Hepatic stellate cell (primary cell): ENCODE measurements at regions not wholly inside any gene's neighbourhood (a gene's known extent, or its start where the extent isn't known, plus 50 kb on each side); places are given as distances from the start of the nearest gene placed in this dataset.
A peak's percentile ranks its signal among the peaks of the same experiment; 100 is the strongest.
"Not testable (repeated sequence)": the region's sequence is repeated elsewhere in the genome, so short reads cannot be mapped to it uniquely, and the experiment has no call there.

Experiments
- DNase-seq: peaks from one replicate; pipeline ENCODE4 v3.0.0; 2011; ENCODE audit warnings: low spot score

DNA sequence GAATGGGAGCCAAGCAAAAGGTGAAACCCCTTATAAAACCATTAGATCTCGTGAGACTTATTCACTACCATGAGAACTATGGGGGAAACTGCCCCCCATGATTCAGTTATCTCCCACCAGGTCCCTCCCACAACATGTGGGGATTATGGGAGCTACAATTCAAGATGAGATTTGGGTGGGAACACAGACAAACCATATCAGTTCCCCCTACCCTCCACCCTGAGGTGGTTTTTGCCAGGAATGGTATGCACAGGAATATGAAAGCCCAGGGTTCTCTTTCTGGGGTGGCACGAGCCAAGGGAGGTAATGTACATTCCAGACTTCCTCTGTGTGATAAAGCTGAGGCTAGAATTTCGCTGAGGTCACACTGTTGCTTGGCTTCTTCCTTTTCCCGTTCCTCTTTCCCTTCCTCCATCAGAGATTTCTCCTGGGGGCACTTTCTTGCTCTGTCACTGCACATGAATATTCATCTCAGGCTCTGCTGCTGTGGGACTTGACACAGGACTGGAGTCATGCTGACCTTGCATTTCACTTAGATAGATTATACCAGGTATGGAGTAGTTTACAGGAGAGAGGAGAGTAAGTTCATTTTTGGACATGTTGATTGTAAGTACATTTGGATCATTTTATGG lies 347.0 kb upstream of the MTPN start:
- no peak for DNase-seq

DNA sequence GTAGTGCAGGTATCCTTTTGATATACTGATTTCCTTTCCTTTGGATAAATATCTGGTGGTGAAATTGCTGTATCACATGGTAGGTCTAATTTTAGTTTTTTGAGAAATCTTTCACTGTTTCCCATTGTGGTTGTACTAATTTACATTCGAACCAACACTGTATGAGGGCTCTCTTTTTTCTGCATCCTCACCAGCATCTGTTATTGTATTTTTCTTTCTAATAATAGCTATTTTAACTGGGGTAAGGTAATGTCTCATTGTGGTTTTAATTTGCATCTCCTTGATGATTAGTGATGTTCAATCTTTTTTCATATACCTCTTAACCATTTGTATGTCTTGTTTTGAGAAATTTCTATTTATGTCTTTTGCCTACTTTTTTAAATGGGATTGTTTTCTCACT lies 335.4 kb upstream of the MTPN start:
- no peak for DNase-seq

DNA sequence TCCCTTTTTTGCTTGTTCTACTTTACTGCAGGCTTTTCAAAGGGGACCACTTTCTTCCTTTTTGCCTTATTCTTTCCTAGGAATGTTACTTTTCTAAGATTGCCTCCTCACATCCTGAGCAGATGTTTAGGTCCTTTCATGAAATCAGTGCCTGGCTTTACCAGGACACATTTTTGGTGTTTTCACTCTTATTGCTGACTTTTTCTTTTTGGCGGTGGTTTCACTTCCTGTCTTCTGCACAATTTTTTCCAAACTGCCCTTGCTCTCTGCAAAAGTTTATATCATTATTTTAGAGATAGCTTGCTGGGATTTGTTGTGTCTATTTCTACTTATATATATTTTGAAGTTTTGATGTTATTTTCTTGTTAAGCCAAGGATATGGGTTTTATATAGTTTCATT lies 332.2 kb upstream of the MTPN start:
- DNase-seq, result no peak

DNA sequence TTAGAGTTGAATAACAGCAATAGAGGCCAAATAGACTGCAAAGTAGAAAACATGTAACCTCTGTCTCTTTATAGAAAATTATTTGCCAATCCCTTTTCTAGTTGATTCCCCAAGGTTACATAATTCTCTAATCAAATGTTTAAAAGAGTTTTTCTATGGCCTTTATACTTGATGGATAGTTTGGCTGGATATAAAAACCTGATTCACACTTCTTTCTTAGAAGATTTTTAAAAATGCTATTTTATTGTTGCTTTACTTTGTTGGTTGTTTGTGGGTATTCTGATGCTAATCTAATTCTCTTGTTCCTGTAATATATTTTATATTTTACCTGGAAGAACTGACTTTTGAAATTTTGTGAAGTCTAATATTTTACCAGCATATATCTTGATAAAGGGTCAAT lies 331.1 kb upstream of the MTPN start:
- DNase-seq, result no peak

DNA sequence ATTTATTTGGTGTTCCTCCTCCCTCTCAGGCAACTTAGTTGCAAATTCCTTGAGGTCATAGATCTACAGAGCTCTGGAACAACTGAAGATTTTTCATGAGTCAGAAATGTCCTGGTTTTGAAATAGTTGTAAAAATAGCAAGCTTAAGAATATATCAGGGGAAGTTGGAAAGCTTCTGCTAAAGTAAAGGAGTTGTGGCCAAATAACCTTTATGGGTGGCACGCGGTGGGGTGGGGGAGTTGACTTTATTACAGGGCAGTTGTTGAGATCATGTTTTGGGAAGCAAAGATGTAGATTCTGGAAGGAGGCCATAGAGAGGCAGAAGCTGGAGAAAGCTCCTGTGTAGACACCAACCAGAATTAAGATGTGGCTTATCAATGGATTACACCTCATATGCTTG lies 326.0 kb upstream of the MTPN start:
- DNase-seq, result peak; percentile 1

DNA sequence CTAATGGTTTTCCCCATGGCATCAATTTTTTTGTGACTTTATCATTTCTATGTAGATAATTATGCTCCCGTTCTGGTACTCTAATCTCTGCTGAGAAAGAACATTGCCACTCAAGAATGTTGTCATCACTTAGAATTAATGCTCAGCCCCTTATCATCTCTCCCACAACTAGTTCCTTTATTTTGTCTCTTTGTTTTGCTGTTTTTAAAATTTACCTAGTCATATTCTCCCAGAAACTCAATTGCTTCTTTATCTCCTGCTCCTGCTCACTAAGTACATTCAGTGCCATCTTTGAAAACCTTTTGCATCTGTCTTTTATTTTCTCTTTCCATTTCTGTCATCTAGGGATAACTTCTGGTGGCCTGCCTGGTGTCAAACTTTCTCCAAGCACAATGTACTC lies 324.9 kb upstream of the MTPN start:
- DNase-seq, result no peak

DNA sequence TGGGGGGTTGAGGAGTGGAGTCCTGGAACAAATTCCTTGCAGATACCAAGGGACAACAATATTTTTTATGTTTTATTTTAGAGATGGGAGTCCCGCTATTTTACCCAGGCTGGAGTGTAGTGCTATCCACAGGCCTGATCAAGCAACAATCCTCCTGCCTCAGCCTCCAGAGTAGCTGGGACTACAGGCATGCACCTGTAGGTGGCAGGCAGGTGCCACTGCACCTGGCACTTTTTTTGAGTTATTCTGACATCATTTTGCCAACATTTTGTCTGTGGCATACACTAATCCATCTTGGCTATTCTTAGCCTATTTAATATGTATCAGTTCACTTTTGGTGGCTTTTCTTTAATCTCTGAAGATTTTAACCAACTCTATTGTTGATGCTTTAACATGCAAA lies 317.8 kb upstream of the MTPN start:
- DNase-seq, result no peak

DNA sequence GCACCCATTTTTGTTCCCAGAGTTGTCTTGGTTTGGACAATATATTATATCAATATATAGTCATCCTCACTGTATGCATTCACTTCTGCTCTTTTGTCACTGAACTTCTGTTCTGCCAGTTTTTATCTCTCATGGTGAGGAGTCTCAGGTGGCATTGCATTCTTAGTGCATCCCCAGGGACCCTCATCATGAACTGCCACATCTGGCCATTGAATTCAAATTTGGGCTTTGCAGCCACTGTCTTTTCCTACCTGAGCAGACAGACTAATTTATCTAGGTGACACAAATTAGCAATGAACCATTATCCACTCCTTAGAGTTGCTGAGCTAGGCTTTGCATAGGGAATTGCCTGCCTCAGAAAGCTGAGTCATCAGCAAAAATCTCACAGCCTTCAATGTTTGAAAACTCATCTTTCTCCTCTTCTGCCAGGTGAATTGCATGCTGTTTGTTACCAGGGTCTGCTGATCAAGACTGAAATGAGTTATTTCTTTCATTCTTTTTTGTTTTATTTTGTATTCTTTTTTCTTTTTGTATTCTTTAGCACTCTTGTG lies 316.8 kb upstream of the MTPN start:
- no peak for DNase-seq

DNA sequence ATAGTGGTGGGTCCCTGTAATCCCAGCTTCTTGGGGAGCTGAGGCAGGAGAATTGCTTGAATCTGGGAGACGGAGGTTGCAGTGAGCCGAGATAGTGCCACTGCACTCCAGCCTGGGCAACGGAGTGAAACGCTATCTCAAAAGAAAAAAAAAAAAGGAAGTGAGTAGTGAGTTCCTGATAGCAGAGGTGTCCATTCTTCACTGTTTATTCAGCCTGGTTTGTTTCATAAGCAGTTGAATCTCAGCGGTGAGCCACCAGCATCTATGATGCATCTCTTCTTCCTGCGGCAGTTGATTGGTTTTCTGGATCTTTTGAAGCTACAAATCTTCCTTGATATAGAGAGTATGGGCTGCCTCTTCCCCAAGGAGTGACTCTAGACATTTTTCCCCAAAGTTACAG lies 316.1 kb upstream of the MTPN start:
- no peak for DNase-seq

DNA sequence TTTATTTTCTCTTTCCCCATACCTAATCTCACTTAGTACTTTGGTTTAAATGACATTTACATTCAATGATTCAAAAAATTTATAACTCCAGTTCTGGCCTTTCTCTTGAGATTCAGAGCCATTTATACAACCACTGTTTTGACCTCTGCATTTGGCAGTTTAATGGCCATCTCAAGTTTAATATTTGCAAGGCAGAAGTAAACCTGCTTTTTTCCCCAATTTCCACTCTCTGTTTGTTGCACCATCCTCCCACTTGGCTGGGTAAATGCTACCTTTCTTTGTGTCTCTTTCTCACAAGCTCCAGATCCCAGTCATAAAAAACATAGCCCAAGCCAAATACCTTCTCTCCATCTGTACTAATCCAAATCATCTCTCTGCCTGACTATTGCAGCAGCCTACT lies 315.2 kb upstream of the MTPN start:
- no peak for DNase-seq

DNA sequence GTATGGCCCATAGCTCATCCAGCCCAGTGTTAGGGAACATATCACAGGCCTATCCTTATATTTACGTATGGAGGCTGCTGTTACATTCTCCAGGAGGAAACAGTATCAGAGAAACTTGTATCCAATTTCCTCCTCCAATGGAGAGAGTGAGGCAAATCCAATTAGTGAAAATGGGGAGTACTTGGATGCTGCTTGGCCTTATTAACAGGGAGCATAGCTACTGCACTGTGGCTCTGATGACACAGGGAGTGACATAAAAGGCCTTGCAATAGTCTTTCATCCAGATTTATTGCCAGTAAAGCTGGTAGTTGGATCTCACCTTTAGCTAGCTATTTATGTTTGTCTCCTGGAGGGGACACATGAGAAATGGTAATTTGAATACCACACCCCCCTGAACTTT lies 313.2 kb upstream of the MTPN start:
- no peak for DNase-seq

DNA sequence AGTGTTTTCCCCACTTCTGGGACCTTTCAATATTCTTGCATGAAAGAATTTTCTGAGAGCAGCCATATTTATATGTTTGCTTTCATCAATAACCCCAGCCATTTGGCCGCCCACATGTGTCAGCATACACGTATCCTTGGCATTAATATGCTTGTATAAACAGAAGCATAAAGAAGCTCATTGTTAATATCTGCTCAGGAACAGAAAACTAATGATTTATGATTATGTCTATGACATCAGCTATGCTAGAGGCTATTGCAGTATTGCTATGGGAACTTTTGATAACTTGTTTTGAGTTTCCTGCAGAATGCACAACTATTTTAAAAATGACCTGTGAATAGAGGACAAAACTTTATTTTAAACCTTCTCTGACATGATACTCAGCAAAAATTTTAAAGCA lies 300.9 kb upstream of the MTPN start:
- DNase-seq, result no peak

DNA sequence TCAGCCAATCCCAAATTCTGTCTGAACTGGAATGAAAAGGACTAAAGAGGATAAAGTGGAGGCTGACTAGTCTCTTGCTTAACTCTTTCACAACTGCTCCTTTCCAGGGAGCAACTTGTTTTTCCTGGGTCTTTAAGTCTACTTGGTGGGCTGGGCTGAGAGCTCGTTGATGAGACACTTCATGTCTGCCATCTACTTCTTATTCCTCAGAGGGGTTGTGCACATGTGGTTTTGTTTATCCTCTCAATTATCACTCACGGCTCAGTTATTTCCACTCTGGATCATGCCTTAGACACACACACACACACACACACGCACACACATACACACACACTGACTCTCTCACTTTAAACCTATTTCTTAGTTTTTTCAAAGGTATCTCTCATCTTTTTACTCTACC lies 298.6 kb upstream of the MTPN start:
- DNase-seq, result no peak

DNA sequence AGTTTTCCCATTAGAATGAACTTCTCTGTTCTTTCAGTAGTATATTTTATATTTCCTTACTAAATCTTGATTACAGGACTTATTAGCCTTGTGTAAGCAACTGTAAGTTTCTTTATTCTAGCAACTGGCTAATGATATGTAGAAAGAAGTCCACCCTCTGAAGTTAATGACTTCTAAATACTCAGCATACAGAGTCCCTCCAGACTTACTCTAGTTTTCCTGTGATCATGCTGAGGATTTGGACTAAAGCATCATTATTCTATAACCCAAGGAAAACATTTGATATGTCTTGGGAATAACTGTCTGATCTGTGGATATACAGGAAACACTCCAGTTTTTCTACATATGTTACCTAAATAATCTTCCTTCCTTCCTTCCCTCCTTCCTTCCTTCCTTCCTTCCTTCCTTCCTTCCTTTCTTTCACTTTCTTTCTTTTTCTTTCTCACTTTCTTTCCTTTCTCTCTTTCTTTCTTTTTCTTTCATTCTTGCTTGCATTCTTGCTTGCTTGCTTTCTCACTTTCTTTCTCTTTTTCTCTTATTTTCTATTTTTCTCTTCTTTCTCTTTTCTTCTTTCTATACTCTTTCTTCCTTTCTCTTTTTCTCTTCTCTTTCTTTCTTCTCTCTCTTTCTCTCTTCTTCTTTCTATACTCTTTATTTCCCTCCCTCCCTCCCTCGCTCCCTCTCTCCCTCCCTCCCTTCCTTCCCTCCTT lies 297.6 kb upstream of the MTPN start:
- DNase-seq, result no peak

DNA sequence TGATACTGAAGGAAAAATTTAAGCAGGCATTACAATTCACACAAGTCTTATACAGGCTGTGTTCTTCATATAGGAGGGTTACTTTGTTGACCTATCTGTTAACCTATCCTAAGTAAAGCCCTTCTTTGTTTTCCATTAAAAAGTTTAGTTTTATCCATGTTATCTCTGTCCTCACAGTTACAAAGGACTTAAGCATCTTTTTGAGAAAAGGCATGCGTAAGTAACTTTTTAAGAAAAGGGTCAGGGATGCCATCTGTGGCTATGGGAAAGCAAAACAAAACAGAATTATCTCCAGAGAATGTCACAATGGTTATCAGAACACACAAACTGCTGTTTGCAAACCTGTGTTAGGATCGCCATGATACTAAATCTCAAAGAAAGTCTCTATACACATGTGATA lies 295.8 kb upstream of the MTPN start:
- DNase-seq, result no peak

DNA sequence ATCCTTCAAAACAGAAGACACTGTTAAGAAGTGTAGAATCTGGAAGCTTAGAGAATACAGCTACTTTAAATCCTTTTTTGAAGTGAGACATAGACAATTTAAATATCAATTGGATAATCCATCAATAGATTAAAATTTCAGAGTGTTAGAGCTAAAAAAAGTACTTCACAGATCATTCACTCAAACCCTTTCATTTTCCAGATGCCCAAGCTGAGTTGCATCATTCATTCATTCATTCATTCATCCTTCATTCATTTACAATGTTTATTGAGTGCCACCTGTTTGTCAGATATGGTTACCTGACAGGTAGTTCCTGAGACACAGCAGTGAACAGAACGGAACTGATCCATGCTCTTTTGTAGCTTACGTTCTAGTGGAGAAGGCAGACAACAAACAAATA lies 290.7 kb upstream of the MTPN start:
- no peak for DNase-seq

DNA sequence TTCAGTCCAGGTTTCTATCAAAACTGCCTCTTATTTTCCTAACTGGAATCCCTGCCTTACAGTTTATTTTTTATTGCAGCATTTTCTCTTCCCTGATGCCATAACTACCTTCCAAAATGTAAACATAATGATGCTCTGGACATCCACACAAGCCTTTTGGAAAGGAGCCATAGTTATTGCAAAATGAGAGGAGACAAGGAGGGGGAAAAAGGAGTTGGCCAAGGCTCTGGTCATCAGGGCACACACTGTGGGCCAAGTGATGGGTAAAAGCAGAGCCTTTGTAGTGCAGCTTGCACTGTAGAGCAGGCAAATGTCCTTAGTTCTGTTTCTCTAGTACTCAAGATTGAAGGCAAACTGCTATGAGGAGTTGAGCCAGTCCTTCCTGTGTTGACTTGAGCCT lies 289.3 kb upstream of the MTPN start:
- DNase-seq, result no peak

DNA sequence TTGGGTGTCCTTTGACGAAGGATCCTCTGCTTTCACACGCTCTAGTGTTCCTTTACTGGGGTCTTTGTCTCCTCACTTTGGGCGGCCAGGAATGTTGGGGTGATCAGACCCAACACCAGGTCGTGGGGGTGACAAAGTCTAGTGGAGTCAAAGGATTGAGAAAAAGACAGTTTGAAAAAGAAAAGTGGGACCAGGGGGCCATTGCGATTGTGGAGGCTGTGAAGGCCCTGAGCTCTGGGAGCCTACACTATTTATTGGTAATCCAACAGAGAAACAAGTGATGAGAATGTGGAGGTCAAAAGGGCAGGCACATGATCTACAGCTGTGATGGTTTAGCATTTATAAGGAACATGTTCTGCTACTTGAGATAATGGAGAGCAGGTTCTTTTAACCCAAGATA lies 287.1 kb upstream of the MTPN start:
- not testable (repeated sequence) for DNase-seq

DNA sequence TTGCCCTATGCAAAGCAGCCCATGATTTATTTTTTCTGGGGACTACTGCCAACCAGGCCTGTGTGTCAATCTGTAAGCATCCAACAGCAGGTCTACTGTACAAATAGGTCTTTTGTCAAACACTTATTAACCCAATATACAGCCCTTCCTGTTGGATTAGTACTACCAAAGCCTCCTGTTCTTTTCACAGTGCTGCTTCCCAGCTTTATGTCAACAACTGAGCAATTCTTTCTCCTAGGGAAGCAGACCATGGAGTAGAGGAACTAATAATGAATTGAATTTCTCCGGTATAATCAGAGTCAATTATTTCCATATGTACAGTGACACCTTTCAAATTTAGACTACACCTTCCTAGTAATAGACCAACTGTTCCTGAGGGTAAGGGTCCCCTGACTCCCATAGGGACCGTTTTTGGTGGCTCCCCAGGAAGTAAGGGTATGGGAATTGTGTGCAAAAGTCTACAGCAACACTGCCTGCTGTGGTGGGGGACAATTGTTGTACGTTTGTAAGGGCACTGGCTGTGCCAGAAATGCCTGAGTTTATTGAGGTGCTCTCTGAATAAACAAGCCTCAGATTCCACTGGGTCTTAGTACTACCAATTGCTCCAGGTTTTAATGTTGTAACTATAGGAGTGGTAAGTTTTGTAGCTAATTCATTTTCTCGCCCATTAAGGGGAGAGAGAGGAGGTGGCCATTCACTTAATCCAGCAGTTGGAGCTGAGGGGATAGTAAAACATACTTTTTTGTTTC lies 286.1 kb upstream of the MTPN start:
- DNase-seq, result not testable (repeated sequence)

DNA sequence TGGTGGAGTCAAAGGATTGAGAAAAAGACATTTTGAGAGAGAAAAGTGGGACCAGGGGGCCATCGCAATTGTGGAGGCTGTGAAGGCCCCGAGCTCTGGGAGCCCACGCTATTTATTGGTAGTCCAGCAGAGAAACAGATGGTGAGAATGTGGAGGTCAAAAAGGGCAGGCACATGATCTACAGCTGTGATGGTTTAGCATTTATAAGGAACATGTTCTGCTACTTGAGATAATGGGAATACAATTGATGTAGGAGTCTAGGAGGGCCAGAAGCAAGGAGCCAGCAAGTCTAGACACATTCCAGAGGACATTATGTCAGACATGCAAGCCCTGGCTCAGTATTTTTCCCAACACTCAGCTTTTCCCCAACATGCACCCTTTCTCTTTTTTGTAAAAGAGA lies 283.4 kb upstream of the MTPN start:
- DNase-seq, result not testable (repeated sequence)

DNA sequence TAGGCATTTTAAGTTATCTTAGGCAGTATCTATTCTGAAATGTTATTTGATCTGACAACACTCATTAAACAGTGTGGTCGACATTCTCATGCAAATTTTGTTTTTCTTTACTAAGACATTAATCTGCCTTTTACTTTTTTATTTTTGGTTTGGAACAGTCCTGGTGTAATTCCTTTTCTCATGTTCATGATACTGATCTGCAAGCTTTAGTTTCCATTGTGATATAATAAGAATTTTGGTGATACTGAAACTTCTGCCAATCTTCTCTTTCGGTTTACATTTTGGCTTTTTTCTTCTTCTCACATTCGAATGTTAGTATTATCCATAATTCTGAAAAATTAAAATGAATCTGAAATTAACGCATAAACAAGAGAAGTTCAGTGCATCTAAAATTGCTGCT lies 281.9 kb upstream of the MTPN start:
- DNase-seq, result no peak

DNA sequence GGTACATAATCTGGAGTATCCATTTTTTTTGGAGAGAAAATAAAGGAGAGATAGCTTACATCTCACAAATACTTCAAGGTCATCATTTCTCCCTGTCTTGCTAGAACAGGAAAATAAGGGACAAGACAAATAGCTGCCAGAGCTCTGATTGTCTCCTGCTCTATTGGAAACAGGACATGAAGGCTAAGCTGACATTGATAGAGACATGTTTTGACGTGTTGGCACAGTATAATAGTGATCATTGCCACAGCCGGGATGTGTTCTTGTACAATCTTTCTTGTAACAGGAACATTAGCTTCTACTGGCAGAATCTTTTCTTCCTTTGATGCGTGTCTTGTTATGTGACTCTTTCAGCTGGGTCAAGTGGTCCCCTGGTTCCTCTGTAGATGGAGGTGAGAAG lies 279.3 kb upstream of the MTPN start:
- no peak for DNase-seq

DNA sequence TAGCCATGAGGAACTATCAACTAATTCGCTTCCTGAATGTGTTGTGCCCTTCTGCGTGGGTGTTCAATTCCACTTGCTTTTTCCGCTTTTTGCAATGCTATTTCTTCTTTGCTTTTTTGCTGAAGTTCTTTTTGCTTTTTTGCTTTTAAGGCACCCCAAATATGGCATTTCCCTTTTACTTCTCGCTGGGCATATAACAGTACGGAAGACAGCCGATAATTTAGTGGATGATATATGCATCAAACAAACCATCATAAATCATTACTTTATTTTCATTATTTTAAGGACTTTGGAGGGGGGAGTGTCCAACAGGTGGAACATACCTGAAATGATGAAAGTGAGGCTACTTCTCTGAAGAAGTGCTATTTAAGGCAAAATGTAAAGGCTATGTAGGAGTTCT lies 277.0 kb upstream of the MTPN start:
- no peak for DNase-seq
